ENCODE measurements at regions not wholly inside any gene's neighbourhood (a gene's known extent, or its start where the extent isn't known, plus 50 kb on each side); places are given as distances from the start of the nearest gene placed in this dataset.

GRCh38 chr6:19268117-19268516, 569.1 kb upstream of the ID4 start (continued):
- TF ChIP-seq YY1 (IDR thresholded peaks at IDR 0.05; ENCODE audit: low read depth): no peak
- TF ChIP-seq FOSL2 (IDR thresholded peaks at IDR 0.05; ENCODE audit: borderline replicate concordance, low read depth): no peak
- no peak for TF ChIP-seq RCOR1 (IDR thresholded peaks at IDR 0.05; ENCODE audit: low read length)

- Histone ChIP-seq H3K4me3 (ENCODE audit: low read depth in 2 of 2, low read length in 1 of 2) (no peak overlapping the region), H3K9me3 (no peaks in the 10 kb centered on the region), H3K36me3 (replicated peaks in 1 of 2; ENCODE audit: control insufficient read depth in 1 of 2, insufficient read depth in 2 of 2, low read length in 1 of 2) (no peaks in the 10 kb centered on the region), H3K9me2 (0 out of 2 replicates have a peak, but pooled peaks cover 3% of the 10 kb centered on the region), H3K27me3 (ENCODE audit: insufficient read depth) (no peaks in the 10 kb centered on the region), H3F3A (replicated peaks; ENCODE audit: insufficient read depth) (no peaks in the 10 kb centered on the region), H3K9ac (no peak overlapping the region), H2AFZ (ENCODE audit: low read depth) (no peak overlapping the region), H3K4me2 (no peak overlapping the region), H3K4me1 (ENCODE audit: control insufficient read depth in 1 of 2, insufficient read depth in 2 of 2, low read depth in 1 of 2, low read length in 1 of 2) (no peaks in the 10 kb centered on the region), H4K20me1 (ENCODE audit: insufficient read depth) (no peaks in the 10 kb centered on the region), H3K27ac (ENCODE audit: low read depth in 2 of 2, low read length in 1 of 2) (no peak overlapping the region), H3K79me2 (ENCODE audit: insufficient read depth) (no peaks in the 10 kb centered on the region)
- no peak for DNase-seq
- no peak for TF ChIP-seq SIN3A (IDR thresholded peaks at IDR 0.05; ENCODE audit: borderline replicate concordance, low read depth, low read length)
- CTCF ChIA-PET: interaction anchor here (0.6 kb wide), 1 partner anchor 129 kb away, joined by 3 read pairs; no protein-coding TSS in a partner anchor
- POLR2A ChIA-PET: no interaction called here
These were observed 568.5 kb upstream of the ID4 start for GRCh38 chr6:19268718-19269117.

DNA sequence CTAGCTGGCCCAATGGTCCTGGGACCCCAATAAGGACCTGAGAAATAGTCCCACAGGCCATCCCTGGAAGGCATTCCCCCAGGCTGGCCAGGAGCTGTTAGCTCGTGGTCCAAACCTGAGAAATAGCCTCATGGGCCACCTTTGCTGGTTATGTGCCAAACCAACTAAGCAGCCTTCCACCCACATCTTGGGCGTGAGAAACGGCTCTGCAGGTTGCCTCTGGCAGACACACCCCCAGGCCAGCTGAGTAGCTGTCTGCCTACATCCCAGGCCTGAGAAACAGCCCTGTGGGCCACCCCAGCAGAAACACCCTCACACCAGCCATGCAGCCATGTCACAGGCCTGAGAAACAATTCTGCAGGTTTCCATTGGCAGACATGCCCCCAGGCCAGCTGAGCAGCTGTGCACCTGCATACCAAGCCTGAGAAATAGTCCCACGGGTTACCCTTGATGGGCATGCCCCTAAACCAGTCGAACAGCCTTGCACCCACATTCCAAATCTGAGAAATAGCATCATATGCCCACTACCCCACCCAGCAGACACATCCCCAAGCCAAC, 567.8 kb upstream of the ID4 start:
- Histone ChIP-seq H3K4me2 (no peak overlapping the region), H3K4me1 (ENCODE audit: control insufficient read depth in 1 of 2, insufficient read depth in 2 of 2, low read depth in 1 of 2, low read length in 1 of 2) (no peaks in the 10 kb centered on the region), H4K20me1 (ENCODE audit: insufficient read depth) (no peaks in the 10 kb centered on the region), H3K36me3 (replicated peaks in 1 of 2; ENCODE audit: control insufficient read depth in 1 of 2, insufficient read depth in 2 of 2, low read length in 1 of 2) (no peaks in the 10 kb centered on the region), H3K9me2 (0 out of 2 replicates have a peak, but pooled peaks cover 1% of the 10 kb centered on the region), H2AFZ (ENCODE audit: low read depth) (no peak overlapping the region), H3K79me2 (ENCODE audit: insufficient read depth) (no peaks in the 10 kb centered on the region), H3F3A (replicated peaks; ENCODE audit: insufficient read depth) (no peaks in the 10 kb centered on the region), H3K4me3 (ENCODE audit: low read depth in 2 of 2, low read length in 1 of 2) (no peak overlapping the region), H3K9ac (no peak overlapping the region), H3K27ac (ENCODE audit: low read depth in 2 of 2, low read length in 1 of 2) (no peak overlapping the region), H3K9me3 (no peaks in the 10 kb centered on the region), H3K27me3 (ENCODE audit: insufficient read depth) (no peaks in the 10 kb centered on the region)
- WGBS (ENCODE audit: low lambda C conversion rate): 0% methylated on average over 2 of the region's 5 CpGs
- CTCF ChIA-PET: no interaction called here
- TF ChIP-seq ZBTB33 (IDR thresholded peaks at IDR 0.05; ENCODE audit: borderline replicate concordance, low read depth) (no peak), PBX3 (IDR thresholded peaks at IDR 0.05) (no peak), EP300 (IDR thresholded peaks at IDR 0.05; ENCODE audit: borderline replicate concordance in 1 of 2, low read depth in 1 of 2, low read length in 1 of 2) (no peak), RXRA (IDR thresholded peaks at IDR 0.05; ENCODE audit: borderline replicate concordance, low read depth) (no peak), YY1 (IDR thresholded peaks at IDR 0.05; ENCODE audit: low read depth) (no peak), TCF12 (IDR thresholded peaks at IDR 0.05) (no peak)
- TF ChIP-seq, protein P1, sequence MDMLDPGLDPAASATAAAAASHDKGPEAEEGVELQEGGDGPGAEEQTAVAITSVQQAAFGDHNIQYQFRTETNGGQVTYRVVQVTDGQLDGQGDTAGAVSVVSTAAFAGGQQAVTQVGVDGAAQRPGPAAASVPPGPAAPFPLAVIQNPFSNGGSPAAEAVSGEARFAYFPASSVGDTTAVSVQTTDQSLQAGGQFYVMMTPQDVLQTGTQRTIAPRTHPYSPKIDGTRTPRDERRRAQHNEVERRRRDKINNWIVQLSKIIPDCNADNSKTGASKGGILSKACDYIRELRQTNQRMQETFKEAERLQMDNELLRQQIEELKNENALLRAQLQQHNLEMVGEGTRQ (IDR thresholded peaks at IDR 0.05; ENCODE audit: borderline replicate concordance, low read depth, low read length): no peak
- TF ChIP-seq, protein P2, sequence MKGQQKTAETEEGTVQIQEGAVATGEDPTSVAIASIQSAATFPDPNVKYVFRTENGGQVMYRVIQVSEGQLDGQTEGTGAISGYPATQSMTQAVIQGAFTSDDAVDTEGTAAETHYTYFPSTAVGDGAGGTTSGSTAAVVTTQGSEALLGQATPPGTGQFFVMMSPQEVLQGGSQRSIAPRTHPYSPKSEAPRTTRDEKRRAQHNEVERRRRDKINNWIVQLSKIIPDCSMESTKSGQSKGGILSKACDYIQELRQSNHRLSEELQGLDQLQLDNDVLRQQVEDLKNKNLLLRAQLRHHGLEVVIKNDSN (IDR thresholded peaks at IDR 0.05; ENCODE audit: borderline replicate concordance, low read depth): no peak
- POLR2A ChIA-PET: no interaction called here
- no peak for DNase-seq
